HL-60 (cell line): ENCODE measurements at regions not wholly inside any gene's neighbourhood (a gene's known extent, or its start where the extent isn't known, plus 50 kb on each side); places are given as distances from the start of the nearest gene placed in this dataset.

Experiments
- CTCF ChIP-seq: IDR thresholded peaks from one replicate; pipeline ENCODE4 v1.5.1; 2011; ENCODE audit warnings: low read length, control low read depth, inconsistent platforms; ENCODE audit not compliant: insufficient read depth
- GABPA ChIP-seq: IDR thresholded peaks from 2 replicates; pipeline ENCODE4 v1.6.1; 2012; ENCODE audit warnings: low read depth
- POLR2AphosphoS5 ChIP-seq: IDR thresholded peaks from 2 replicates; pipeline ENCODE4 v1.6.1; 2012; ENCODE audit warnings: low read depth
- REST ChIP-seq: IDR thresholded peaks from 2 replicates; pipeline ENCODE4 v1.6.1; 2012; ENCODE audit warnings: low read depth; ENCODE audit not compliant: insufficient replicate concordance
- SPI1 ChIP-seq: IDR thresholded peaks from 2 replicates; pipeline ENCODE4 v1.6.1; 2012; ENCODE audit warnings: low read depth, mild to moderate bottlenecking, borderline replicate concordance

DNA sequence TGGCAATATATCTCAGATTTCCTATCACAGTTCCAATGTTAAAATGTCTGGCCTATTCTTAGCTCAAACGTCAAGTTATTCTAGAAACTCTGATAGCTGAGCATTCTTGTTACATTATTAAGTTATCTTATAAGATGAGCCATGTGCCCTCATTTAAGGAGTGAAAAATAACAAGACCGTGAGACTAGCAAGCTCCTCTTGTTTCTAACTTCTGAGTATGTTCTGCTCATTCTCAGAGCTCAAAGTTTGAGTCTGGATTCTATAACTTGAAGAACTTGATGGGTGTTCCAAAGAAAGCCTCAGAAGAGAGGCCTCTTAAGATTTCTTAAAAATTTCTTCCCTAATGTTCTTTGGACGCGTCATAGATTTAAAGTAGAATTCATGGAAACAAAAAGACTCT is 215.2 kb downstream of the HTR7 start:
- no peak for TF ChIP-seq SPI1
- no peak for TF ChIP-seq CTCF
- no peak for TF ChIP-seq POLR2AphosphoS5
- no peak for TF ChIP-seq GABPA
- no peak for TF ChIP-seq REST
